A673 (cell line): ENCODE measurements at regions not wholly inside any gene's neighbourhood (a gene's known extent, or its start where the extent isn't known, plus 50 kb on each side); places are given as distances from the start of the nearest gene placed in this dataset.

ENCODE experiments used
- EZH2 ChIP-seq: fragments of 200-600 bp; sonication (generic); IDR thresholded peaks from 2 replicates; pipeline ENCODE4 v1.6.1; 2017; ENCODE audit warnings: borderline replicate concordance, low read depth, mild to moderate bottlenecking, mixed read lengths, antibody characterized with exemption, low read length; ENCODE audit not compliant: poor library complexity, severe bottlenecking
- TF ChIP-seq, protein P1 (sequence below): fragments of 300-800, 200-600 bp; sonication (generic); conservative IDR thresholded peaks from 2 replicates; pipeline ENCODE4 v1.5.1; 2017; ENCODE audit warnings: low read depth, mild to moderate bottlenecking, antibody characterized with exemption, low read length, moderate library complexity, mixed read lengths

DNA sequence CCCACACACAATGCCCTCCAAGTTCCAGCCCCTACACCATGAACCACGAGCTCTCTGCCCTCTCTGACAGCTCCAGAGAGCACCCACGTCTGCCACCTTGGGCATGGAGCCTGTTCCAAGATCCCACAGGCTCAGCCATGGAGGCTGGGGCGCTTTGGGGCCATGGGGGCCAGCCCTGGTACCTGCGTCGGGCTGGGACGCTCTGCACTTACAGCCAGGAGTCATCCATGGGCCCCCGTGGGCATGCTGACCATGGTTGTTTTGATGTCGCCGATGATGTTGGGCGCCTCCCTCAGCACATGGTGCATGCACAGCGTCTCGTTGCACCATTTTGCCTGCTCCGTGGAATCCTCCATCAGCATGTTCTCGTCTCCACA, 51.9 kb upstream of the UBE2Q2 start:
- TF ChIP-seq, protein P1, sequence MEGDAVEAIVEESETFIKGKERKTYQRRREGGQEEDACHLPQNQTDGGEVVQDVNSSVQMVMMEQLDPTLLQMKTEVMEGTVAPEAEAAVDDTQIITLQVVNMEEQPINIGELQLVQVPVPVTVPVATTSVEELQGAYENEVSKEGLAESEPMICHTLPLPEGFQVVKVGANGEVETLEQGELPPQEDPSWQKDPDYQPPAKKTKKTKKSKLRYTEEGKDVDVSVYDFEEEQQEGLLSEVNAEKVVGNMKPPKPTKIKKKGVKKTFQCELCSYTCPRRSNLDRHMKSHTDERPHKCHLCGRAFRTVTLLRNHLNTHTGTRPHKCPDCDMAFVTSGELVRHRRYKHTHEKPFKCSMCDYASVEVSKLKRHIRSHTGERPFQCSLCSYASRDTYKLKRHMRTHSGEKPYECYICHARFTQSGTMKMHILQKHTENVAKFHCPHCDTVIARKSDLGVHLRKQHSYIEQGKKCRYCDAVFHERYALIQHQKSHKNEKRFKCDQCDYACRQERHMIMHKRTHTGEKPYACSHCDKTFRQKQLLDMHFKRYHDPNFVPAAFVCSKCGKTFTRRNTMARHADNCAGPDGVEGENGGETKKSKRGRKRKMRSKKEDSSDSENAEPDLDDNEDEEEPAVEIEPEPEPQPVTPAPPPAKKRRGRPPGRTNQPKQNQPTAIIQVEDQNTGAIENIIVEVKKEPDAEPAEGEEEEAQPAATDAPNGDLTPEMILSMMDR = no peak
- no peak for TF ChIP-seq EZH2
